Hematopoietic multipotent progenitor cell treated with erythropoietin and hydrocortisone succinate and interleukin-3 and kit ligand, for 17 days (in vitro differentiated cells): ENCODE measurements at regions not wholly inside any gene's neighbourhood (a gene's known extent, or its start where the extent isn't known, plus 50 kb on each side); places are given as distances from the start of the nearest gene placed in this dataset.
"Not testable (repeated sequence)": the region's sequence is repeated elsewhere in the genome, so short reads cannot be mapped to it uniquely, and the experiment has no call there.

Source experiments
- DNase-seq: peaks from one replicate; pipeline ENCODE4 v3.0.0-alpha.2; 2015; ENCODE audit warnings: low spot score

DNA sequence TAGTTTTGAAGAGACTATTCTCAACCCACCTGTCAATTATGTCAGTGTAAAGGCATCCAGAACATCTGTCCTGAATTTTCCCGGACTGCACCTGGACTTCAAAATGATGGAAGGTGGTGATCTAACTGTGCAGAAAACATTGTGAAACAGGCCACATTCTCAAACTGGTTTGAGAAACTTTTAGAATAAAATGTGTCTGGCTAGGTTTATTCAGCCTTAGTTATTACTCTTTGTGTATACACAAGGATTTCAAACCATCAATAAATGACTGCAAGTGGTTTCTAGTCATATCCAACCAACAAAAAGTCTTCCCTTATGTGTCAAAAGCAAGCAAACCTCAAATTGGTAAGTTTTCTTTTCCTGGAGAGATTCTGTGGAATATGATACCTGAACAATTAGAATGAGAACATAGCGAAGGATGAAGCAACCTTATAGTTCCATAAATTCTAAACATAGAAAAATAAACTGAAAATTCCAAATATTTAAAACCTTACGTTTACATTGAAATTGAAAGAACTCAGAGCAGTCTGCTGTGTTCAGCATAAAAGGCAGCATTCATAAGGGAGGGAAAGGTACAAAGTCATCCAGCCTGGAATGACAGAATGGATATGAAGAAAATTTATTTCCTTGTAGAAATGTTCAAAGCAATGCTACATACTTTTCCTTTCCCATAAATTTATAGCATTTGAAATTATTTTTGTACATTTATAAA is 306.6 kb upstream of the TGFBR2 start:
- no peak for DNase-seq

- no peak for DNase-seq
Measured at GRCh38 chr3:30300809-30301208, 305.6 kb upstream of the TGFBR2 start.

DNA sequence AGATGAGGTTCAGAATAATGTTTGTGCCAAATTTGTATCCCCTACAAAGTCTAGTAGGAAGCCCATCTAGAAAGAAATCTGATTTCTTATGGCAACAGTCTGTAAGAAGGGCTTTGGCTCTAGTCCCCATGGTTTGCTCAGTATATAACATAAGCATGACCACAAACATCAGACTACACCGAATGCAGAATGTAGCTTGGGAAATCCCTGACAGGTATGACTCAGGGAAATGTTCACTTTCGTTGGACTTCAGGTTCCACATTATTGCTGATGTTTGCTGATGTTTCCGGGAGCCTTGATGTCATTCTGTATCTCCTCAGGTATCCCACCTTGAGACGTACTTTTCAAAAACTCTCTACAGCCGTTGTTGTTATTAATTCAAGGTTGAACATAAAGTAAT is 304.4 kb upstream of the TGFBR2 start:
- DNase-seq: no peak

DNA sequence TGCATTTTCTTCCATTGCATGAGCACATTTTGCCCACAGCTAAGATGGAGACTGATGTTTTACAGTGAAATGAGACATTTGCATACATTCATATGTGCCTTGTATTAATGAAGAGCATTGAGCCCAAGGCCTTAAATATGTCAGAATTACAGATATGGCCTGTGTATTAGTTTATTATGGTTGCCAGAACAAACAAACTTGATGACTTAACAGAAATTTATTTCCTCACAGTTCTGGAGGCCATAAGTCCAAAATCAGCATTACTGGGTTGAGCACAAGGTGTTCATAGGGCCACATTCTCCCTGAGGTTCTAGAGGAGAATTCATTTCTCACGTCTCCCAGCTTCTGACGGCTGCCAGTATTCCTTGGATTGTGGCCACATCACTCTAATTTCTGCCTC is 302.6 kb upstream of the TGFBR2 start:
- DNase-seq: no peak

GRCh38 chr3:30305021-30305420 is 301.4 kb upstream of the TGFBR2 start:
- no peak for DNase-seq

- DNase-seq: no peak
Measured at GRCh38 chr3:30306896-30307295, 299.5 kb upstream of the TGFBR2 start.

- no peak for DNase-seq
Measured at GRCh38 chr3:30307372-30307950, 298.9 kb upstream of the TGFBR2 start.

- DNase-seq: no peak
Measured at GRCh38 chr3:30308131-30308530, 298.3 kb upstream of the TGFBR2 start.

DNA sequence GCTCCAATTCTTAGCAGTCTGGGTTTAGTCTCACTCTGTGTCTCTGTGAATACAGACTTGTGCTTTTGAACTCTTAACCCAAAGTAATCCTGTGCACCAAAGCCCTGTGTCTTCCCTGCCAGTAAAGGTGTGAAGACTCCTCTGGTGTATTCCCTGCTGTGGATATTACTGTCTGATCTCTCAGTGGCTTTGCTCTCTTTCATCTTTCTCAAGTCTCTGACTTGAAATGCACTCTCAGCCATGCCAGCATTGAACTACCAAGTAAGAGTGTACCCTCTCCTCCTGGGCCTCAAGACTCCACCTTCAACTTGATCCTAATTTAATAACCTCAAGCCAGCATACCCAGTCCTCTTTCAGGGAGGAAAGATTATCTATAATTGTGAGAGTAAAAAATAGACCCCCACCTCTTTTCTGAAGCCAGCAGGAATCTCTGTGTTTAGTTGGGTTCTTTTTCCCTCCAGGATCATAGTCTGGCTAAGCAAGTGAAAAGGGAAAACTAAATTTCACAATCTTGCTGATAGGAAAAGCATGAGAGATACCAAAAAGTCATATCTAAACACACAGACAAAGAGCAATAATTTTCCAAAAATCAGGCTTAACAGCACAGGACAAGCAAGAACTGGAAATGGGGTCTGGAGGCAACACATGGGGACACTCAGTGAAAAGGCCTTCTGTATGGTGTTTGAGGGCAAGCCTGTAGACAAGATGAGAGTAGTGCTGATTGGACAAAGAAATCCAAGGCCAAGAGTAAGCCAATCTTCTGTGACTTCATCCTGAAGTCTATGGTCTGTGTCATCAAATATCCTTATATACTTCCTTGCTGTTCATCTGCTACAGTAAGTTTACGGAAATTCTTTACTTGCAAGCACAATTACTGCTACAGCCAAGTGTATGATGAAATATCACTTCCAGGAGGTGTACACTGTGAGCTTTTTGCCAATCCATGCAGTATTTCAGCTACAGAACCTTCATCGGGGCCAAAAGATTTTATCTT is 296.1 kb upstream of the TGFBR2 start:
- no peak for DNase-seq

GRCh38 chr3:30311781-30312180 is 294.6 kb upstream of the TGFBR2 start:
- DNase-seq: no peak

- DNase-seq: no peak
Measured at GRCh38 chr3:30313840-30314239, 292.6 kb upstream of the TGFBR2 start.

- no peak for DNase-seq
Measured at GRCh38 chr3:30314757-30315325, 291.6 kb upstream of the TGFBR2 start.

GRCh38 chr3:30315447-30315846 is 291.0 kb upstream of the TGFBR2 start:
- no peak for DNase-seq

- no peak for DNase-seq
Measured at GRCh38 chr3:30317561-30317960, 288.8 kb upstream of the TGFBR2 start.

GRCh38 chr3:30318110-30318509 is 288.3 kb upstream of the TGFBR2 start:
- no peak for DNase-seq

DNA sequence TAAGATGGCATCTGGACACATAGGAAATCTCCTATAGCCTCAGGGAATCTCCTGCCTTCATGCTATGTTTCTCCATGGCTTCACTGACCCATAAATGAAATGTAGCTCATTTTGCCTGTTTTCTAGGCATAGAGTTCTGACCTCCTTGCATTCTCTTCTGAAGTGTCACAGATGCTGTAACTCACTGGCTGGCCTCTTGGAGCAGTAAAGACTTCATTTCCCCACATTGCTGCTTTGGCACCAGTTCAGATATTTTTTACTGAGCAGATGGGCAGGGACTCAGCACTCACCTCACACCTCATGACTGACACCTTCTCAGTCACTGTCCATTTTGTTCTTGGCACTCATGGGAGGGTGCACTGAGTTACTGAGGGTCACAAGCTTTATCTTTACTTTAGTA is 286.7 kb upstream of the TGFBR2 start:
- no peak for DNase-seq

- DNase-seq: no peak
Measured at GRCh38 chr3:30320392-30320791, 286.0 kb upstream of the TGFBR2 start.

DNA sequence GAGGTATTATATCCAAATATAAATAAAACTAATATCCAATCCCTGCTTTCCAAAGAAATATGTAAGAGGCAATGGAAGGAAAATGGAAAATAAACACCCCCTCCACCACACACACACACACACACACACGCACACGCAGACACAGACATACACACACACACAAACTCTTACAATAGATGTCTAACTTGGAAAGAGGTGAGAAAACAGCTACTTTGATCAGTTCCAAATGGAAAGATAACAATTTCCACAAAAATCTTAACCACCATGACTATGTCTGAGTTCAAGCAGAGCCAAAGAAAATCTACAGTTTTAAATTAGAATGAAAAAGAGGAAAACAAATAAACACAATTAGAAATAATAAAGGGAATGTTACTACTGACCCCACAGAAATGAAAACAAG is 285.3 kb upstream of the TGFBR2 start:
- no peak for DNase-seq

DNA sequence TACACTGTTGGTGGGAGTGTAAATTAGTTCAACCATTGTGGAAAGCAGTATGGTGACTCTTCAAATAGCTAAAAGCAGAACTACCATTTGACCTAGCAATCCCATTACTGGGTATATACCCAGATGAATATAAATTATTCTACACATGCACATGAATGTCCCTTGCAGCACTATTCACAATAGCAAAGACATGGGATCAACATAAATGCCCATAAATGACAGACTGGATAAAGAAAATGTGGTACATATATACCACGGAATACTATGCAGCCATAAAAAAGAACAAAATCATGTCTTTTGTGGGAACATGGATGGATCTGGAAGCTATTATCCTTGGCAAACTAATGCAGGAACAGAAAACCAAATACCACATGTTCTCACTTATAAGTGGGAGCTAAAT is 282.8 kb upstream of the TGFBR2 start:
- not testable (repeated sequence) for DNase-seq

GRCh38 chr3:30324587-30324986 is 281.8 kb upstream of the TGFBR2 start:
- DNase-seq: no peak

GRCh38 chr3:30327976-30328375 is 278.4 kb upstream of the TGFBR2 start:
- not testable (repeated sequence) for DNase-seq

DNA sequence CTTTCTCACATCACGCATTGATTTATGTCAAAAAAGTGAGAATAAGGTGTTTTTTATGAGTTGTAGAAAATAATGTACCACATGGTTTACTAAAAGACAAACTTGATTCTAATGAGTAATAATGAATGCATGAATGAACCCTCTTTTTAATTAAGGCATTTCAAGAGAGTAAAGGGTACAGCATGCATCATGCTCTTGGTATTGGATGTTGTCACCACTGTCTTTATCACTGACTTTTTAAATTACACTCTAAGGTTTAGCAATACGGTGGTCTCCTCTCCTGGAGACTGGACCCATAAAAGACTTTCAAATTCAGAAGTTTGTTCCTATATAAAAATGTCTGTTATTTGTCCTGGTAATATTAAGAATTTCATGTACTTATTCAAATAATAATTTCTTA is 277.5 kb upstream of the TGFBR2 start:
- not testable (repeated sequence) for DNase-seq

DNA sequence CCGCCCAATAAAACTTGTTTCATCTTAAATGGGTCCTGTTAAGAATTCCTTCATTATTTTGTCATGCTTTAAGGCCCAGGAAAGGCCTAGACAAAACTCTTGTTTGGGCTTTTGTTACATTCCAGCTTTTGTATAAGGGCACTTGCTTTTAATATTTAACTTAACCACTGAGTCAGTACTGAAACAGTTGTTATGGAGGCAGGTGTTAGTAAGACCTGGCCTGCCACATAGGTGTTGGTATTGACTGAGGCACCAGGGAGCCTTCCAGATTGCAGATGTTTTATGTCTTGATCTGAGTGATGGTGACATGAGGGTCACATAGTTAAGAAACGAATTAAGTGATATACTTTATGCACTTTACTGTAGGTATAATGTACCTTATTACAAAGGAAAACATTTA is 274.9 kb upstream of the TGFBR2 start:
- DNase-seq: no peak
